Cardiac fibroblast (primary cell): ENCODE measurements at regions not wholly inside any gene's neighbourhood (a gene's known extent, or its start where the extent isn't known, plus 50 kb on each side); places are given as distances from the start of the nearest gene placed in this dataset.

Experiments used
- DNase-seq, 2 donors: peaks; one replicate each; pipeline versions ENCODE4 v3.0.0 to v3.0.0-alpha.2; 2010; ENCODE audit warnings: low read depth in 2 of 2
- H3K4me3 ChIP-seq, 2 donors: replicated peaks in 1 of 2; 1 replicate in 1 of 2; 2 replicates in 1 of 2; pipeline ENCODE4 v1.5.1; 2011; ENCODE audit warnings: low read depth in 2 of 2, low read length in 2 of 2, mild to moderate bottlenecking in 2 of 2, moderate library complexity in 1 of 2
- TF ChIP-seq, protein P1 (sequence below): IDR thresholded peaks from one replicate; pipeline ENCODE4 v1.5.1; 2011; ENCODE audit warnings: low read depth, mild to moderate bottlenecking, low read length, inconsistent platforms

DNA sequence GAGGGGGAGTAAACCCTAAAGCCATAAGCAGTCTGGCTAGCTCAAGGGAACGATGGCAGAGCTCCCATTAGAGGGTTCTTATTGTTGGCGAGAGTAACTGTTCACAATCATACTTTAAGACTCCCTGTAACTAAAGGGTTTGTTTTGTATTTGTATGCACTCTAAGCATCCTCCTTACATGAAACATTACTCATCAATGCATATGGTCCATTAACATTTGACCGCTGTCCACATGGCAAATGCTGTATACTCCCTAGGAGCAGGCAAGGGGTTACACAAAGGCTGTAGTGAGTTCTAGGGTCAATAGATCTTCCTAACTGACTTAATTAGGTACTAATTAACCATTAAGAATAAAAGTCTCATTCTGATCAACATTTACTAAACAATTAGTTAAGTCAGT lies 95.3 kb upstream of the MRPS30 start:
- no peak overlapping the region for H3K4me3 ChIP-seq
- DNase-seq: no peak
- TF ChIP-seq, protein P1, sequence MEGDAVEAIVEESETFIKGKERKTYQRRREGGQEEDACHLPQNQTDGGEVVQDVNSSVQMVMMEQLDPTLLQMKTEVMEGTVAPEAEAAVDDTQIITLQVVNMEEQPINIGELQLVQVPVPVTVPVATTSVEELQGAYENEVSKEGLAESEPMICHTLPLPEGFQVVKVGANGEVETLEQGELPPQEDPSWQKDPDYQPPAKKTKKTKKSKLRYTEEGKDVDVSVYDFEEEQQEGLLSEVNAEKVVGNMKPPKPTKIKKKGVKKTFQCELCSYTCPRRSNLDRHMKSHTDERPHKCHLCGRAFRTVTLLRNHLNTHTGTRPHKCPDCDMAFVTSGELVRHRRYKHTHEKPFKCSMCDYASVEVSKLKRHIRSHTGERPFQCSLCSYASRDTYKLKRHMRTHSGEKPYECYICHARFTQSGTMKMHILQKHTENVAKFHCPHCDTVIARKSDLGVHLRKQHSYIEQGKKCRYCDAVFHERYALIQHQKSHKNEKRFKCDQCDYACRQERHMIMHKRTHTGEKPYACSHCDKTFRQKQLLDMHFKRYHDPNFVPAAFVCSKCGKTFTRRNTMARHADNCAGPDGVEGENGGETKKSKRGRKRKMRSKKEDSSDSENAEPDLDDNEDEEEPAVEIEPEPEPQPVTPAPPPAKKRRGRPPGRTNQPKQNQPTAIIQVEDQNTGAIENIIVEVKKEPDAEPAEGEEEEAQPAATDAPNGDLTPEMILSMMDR: no peak

DNA sequence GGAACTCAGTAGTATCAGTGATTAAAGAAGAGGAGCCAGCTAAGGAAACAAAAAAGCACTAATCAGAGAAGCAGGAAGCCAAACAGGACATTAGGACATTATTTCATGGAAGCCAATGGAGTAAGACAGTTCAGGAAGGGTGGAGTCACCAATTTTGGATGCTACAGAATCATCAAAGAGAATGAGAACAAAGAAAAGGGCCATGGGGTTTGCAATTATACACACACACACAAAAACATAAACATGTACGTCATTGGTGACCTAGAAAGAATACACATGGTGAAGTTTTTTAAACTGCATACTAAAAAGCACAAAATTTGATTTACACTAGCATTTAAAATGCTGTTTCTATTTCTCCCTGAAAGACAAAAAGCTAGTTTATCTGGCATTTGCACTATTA lies 96.8 kb upstream of the MRPS30 start:
- DNase-seq: no peak
- TF ChIP-seq, protein P1: no peak
- H3K4me3 ChIP-seq: no peak overlapping the region

DNA sequence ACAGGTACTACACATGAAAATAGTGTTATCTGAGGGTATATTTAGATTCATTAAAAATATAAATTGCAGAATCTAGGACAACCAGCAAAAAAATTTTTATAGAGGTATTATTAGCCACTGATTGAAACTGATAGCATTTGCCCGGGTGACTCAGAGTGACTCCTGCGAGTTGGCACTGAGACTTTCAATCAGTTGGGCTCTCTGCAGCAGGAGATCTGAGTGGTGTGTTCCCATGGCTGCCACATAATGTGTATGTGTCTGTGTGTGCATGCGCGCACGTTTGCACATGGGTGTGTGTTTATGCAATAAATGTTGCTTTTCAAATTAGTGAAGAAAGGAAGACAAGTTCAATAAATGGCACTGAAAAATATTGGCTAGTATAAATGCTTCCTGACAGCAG lies 100.1 kb upstream of the MRPS30 start:
- DNase-seq: no peak
- no peak overlapping the region for H3K4me3 ChIP-seq
- TF ChIP-seq, protein P1: no peak

DNA sequence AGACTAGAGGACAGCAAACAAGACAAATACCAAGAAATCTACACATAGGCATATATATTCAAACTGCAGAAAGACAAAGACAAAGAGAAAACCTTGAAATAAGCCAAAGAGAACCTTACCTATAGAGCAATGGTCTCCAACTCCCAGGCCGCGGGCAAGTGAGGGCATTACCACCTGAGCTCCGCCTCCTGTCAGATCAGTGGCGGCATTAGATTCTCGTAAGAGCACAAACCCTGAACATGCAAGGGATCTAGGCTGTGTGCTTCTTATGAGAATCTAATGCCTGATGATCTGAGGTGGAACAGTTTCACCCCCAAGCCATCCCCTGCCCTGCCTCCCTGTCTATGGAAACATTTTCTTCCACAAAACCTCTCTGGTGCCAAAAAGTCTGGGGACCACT lies 101.0 kb upstream of the MRPS30 start:
- no peak for DNase-seq
- TF ChIP-seq, protein P1: no peak
- H3K4me3 ChIP-seq: no peak overlapping the region

DNA sequence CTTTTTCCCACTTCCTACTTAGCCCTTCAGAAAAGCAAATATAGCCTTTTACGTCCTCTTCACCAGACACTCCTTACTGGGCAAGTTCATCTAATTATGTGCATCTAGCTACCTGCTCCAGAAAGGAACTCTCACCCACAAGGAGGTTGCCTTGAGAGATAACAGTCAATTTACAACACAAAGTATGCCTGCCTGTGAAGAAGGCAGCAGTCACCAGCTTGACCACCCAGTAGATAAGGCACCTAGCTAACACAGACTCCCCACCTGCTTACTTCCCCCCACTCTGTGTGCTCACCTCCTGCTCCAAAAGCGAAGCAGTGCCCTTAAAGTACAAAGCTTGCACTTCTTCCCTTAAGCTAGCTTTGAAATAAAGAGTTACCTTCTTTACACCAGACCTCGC lies 111.7 kb upstream of the MRPS30 start:
- H3K4me3 ChIP-seq: no peak overlapping the region
- TF ChIP-seq, protein P1: no peak
- no peak for DNase-seq

DNA sequence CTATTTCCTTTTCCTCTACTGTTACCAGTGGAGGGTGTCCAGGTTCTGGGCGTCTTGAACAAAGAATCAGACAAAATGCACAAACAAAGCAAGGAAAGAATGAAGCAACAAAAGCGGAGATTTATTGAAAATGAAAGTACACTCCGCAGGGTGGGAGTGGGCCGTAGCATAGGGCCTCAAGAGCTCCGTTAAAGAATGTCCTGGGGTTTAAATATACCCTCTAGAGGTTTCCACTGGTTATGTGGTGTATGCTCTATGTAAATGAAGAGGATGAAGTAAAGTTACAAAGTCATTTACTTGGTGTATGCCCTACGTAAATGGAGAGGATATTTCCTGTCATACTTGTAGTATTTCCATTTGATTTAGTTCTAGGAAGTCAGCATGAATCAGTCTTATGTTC lies 113.5 kb upstream of the MRPS30 start:
- DNase-seq: no peak
- TF ChIP-seq, protein P1: no peak
- no peak overlapping the region for H3K4me3 ChIP-seq

DNA sequence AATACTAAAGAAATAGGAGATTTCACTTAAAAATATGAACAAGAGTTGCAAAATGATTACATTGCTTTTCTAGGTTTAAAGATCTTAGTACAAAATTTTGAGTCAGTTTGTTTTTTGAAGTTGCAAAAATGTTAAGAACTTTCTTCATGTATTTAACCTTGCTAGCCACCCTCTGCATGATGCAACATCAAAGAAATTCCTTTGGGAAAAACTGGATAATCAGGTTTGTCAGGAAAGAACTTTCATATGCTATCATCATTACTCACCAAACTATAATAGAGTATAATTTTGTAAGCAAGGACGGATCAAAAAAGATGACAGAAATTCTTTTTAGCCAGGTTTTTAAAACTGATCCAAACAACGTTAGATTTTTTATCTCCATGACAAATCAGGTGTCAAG lies 116.9 kb upstream of the MRPS30 start:
- H3K4me3 ChIP-seq: no peak overlapping the region
- TF ChIP-seq, protein P1: no peak
- no peak for DNase-seq
